Thyroid gland (tissue), 4 donors: ENCODE measurements at regions not wholly inside any gene's neighbourhood (a gene's known extent, or its start where the extent isn't known, plus 50 kb on each side); places are given as distances from the start of the nearest gene placed in this dataset.

ENCODE experiments used
- DNase-seq, 2 donors: peaks; one replicate each; pipeline ENCODE4 v3.0.0-alpha.2; 2019
- H3K27ac ChIP-seq, 3 donors: fragments of 200-600 bp; sonication (generic); 1 replicate in 2 of 3; 2 replicates in 1 of 3; pipeline ENCODE4 v1.5.1; 2016 to 2019; ENCODE audit warnings: mild to moderate bottlenecking in 1 of 3, moderate library complexity in 1 of 3
- H3K27me3 ChIP-seq: fragments of 200-600 bp; sonication (generic); one replicate; pipeline ENCODE4 v1.5.1; 2019
- H3K36me3 ChIP-seq, 2 donors: fragments of 200-600 bp; sonication (generic); one replicate each; pipeline ENCODE4 v1.5.1; 2016 to 2019
- H3K4me1 ChIP-seq, 2 donors: fragments of 200-600 bp; sonication (generic); one replicate each; pipeline ENCODE4 v1.5.1; 2017 to 2019
- H3K4me3 ChIP-seq, 3 donors: fragments of 200-600 bp; sonication (generic); replicated peaks in 1 of 3; 1 replicate in 2 of 3; 2 replicates in 1 of 3; pipeline ENCODE4 v1.5.1; 2016; ENCODE audit warnings: mild to moderate bottlenecking in 1 of 3
- H3K9me3 ChIP-seq: fragments of 200-600 bp; sonication (generic); one replicate; pipeline ENCODE4 v1.5.1; 2017
- CTCF ChIP-seq, 6 experiments: fragments of 200-600 bp in 3 of 6; fragments of 450-650 bp in 3 of 6; sonication (generic) in 3 of 6; IDR thresholded peaks; one replicate each; pipeline ENCODE4 v1.5.1; 2016 to 2019; ENCODE audit warnings: antibody characterized with exemption in 6 of 6, mild to moderate bottlenecking in 2 of 6, inconsistent platforms in 1 of 6, moderate library complexity in 1 of 6
- POLR2A ChIP-seq, 2 donors: fragments of 450-650 bp; IDR thresholded peaks; one replicate each; pipeline ENCODE4 v1.6.1; 2017; ENCODE audit warnings: antibody characterized with exemption in 2 of 2, mild to moderate bottlenecking in 2 of 2, moderate library complexity in 1 of 2
- WGBS, 2 donors: methylation state at CpG; one replicate each; pipeline ENCODE4 v1.1.5; 2017; 5-methylcytosine and 5-hydroxymethylcytosine counted together
- intact Hi-C: fragments of 100-400 bp; cut with DNase I; formaldehyde crosslinking; loops from one replicate; pipeline ENCODE4 v1.15.1; 2023

DNA sequence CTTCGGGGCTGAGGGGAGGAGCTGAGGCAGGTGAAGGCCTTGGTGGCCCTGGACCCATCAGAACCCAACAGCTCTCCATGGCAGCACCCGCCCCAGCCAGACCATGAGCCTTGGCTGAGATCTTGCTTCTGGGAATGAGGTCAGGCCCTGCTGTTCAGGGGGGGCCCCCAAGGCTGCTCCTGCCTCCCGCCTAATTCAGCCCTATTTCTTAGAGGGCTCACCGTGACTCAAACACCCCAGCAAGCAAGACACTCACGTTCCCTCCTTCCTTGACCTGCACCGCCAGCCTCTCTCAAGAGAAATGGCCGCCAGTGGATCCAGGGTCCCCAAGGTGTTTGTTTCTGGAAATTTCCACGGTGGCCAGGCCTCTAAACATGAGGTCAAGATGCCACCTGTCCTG lies 61.4 kb upstream of the PPP1R26 start:
- no peaks in the 10 kb centered on the region for H3K27me3 ChIP-seq
- 84 to 91% methylated on average over 7 to 8 of the region's 8 CpGs for WGBS, 2 donors
- no peaks in the 10 kb centered on the region for H3K4me1 ChIP-seq
- H3K36me3 ChIP-seq = no peaks in the 10 kb centered on the region
- H3K9me3 ChIP-seq = no peaks in the 10 kb centered on the region
- no peak overlapping the region for H3K4me3 ChIP-seq
- no peak for DNase-seq
- intact Hi-C loops = no loop called here
- TF ChIP-seq CTCF (IDR thresholded peaks at IDR 0.05) (no peak), POLR2A (IDR thresholded peaks at IDR 0.05) (no peak)
- H3K27ac ChIP-seq = no peak overlapping the region

GRCh38 chr9:135419106-135419505 lies 60.5 kb upstream of the PPP1R26 start:
- Histone ChIP-seq H3K9me3 (no peaks in the 10 kb centered on the region), H3K4me3 (no peak overlapping the region), H3K36me3 (no peaks in the 10 kb centered on the region), H3K27ac (no peak overlapping the region), H3K27me3 (no peaks in the 10 kb centered on the region), H3K4me1 (no peaks in the 10 kb centered on the region)
- WGBS, 2 donors = 62 to 77% methylated on average over 3 of the region's 3 CpGs
- no peak for DNase-seq
- intact Hi-C loops = no loop called here
- TF ChIP-seq POLR2A (IDR thresholded peaks at IDR 0.05) (no peak), CTCF (IDR thresholded peaks at IDR 0.05) (no peak)

GRCh38 chr9:135422341-135422944 lies 57.1 kb upstream of the PPP1R26 start:
- TF ChIP-seq POLR2A (IDR thresholded peaks at IDR 0.05) = no peak
- no peak for TF ChIP-seq CTCF (IDR thresholded peaks at IDR 0.05)

GRCh38 chr9:135423725-135424124 lies 55.9 kb upstream of the PPP1R26 start:
- intact Hi-C loops = no loop called here

More at GRCh38 chr9:135422341-135422944, 57.1 kb upstream of the PPP1R26 start:
- no peak for DNase-seq
- WGBS, 2 donors = 86 to 88% methylated on average over 15 of the region's 15 CpGs
- H3K4me1 ChIP-seq = no peaks in the 10 kb centered on the region
- H3K9me3 ChIP-seq = no peaks in the 10 kb centered on the region
- H3K4me3 ChIP-seq = no peak overlapping the region
- intact Hi-C loops = no loop called here
- no peak overlapping the region for H3K27ac ChIP-seq
- no peaks in the 10 kb centered on the region for H3K27me3 ChIP-seq
- H3K36me3 ChIP-seq = no peaks in the 10 kb centered on the region

More at GRCh38 chr9:135423725-135424124, 55.9 kb upstream of the PPP1R26 start:
- H3K27ac ChIP-seq = no peak overlapping the region
- H3K36me3 ChIP-seq = no peaks in the 10 kb centered on the region
- TF ChIP-seq CTCF (IDR thresholded peaks at IDR 0.05) (no peak), POLR2A (IDR thresholded peaks at IDR 0.05) (no peak)
- H3K4me1 ChIP-seq = no peaks in the 10 kb centered on the region
- no peak for DNase-seq
- 98% methylated on average over 9 of the region's 9 CpGs for WGBS, 2 donors
- no peak overlapping the region for H3K4me3 ChIP-seq
- H3K27me3 ChIP-seq = no peaks in the 10 kb centered on the region
- no peaks in the 10 kb centered on the region for H3K9me3 ChIP-seq
